PC-3 (cell line): ENCODE measurements at regions not wholly inside any gene's neighbourhood (a gene's known extent, or its start where the extent isn't known, plus 50 kb on each side); places are given as distances from the start of the nearest gene placed in this dataset.

Experiments
- ATAC-seq: fragments of 200-7000 bp; cut with Tn5 transposase; 2 replicates; pipeline ENCODE4 v1.9.1; 2020; ENCODE audit warnings: mild to moderate bottlenecking, moderate library complexity
- BruUV-seq: library from RNA; stranded (reverse); fragments of 400-500 nt; replicated peaks from 2 replicates; lab custom pipeline; 2021; lab: Mats Ljungman, UMichigan
- CTCF ChIA-PET: fragments of 300-600 bp; sonication (Branson Sonifier 250); formaldehyde crosslinking; loops from one replicate; lab custom pipeline; 2022; ENCODE audit warnings: antibody characterized with exemption; lab: Charles Lee
- POLR2A ChIA-PET: fragments of 300-600 bp; sonication (Branson Sonifier 250); formaldehyde crosslinking; loops from one replicate; lab custom pipeline; 2022; ENCODE audit warnings: antibody characterized with exemption; ENCODE audit not compliant: unreplicated experiment; lab: Charles Lee
- DNase-seq: peaks from one replicate; pipeline ENCODE4 v3.0.0-alpha.2; 2015
- H2AFZ ChIP-seq: fragments of 300-600 bp; sonication (generic); 2 replicates; pipeline ENCODE4 v1.6.0; 2016; ENCODE audit warnings: antibody characterized with exemption, low read length
- H3F3A ChIP-seq: fragments of 300-600 bp; sonication (generic); one replicate; pipeline ENCODE4 v1.6.0; 2017; ENCODE audit warnings: antibody characterized with exemption, low read length, control low read depth, mild to moderate bottlenecking; ENCODE audit not compliant: unreplicated experiment
- H3K27ac ChIP-seq: fragments of 300-600 bp; sonication (generic); 2 replicates; pipeline ENCODE4 v1.5.1; 2016; ENCODE audit warnings: mild to moderate bottlenecking, low read length
- H3K27me3 ChIP-seq: fragments of 300-600 bp; sonication (generic); 2 replicates; pipeline ENCODE4 v1.6.1; 2016; ENCODE audit warnings: low read length, mixed read lengths
- H3K36me3 ChIP-seq: fragments of 300-600 bp; sonication (generic); 2 replicates; pipeline ENCODE4 v1.6.1; 2016; ENCODE audit warnings: low read depth, mixed run types, low read length, mixed read lengths
- H3K4me1 ChIP-seq: fragments of 300-600 bp; sonication (generic); 2 replicates; pipeline ENCODE4 v1.5.1; 2016; ENCODE audit warnings: low read length; ENCODE audit not compliant: insufficient read depth
- H3K4me2 ChIP-seq: fragments of 300-600 bp; sonication (generic); 2 replicates; pipeline ENCODE4 v1.6.0; 2016; ENCODE audit warnings: low read length
- H3K4me3 ChIP-seq: fragments of 300-600 bp; sonication (generic); 2 replicates; pipeline ENCODE4 v1.5.1; 2016; ENCODE audit warnings: mild to moderate bottlenecking, low read length, mixed read lengths
- H3K79me2 ChIP-seq: fragments of 300-600 bp; sonication (generic); 2 replicates; pipeline ENCODE4 v1.6.1; 2017; ENCODE audit warnings: low read length, mixed read lengths
- H3K9ac ChIP-seq: fragments of 300-600 bp; sonication (generic); 2 replicates; pipeline ENCODE4 v1.6.0; 2016; ENCODE audit warnings: mild to moderate bottlenecking, low read length
- H3K9me2 ChIP-seq: fragments of 300-600 bp; sonication (generic); replicated peaks from 2 replicates; pipeline ENCODE4 v1.6.1; 2016; ENCODE audit warnings: mixed run types, low read length, mixed read lengths
- H3K9me3 ChIP-seq: fragments of 300-600 bp; sonication (generic); 2 replicates; pipeline ENCODE4 v1.6.1; 2016; ENCODE audit warnings: low read length, mixed read lengths
- H4K20me1 ChIP-seq: fragments of 300-600 bp; sonication (generic); 2 replicates; pipeline ENCODE4 v1.6.1; 2016; ENCODE audit warnings: low read length, mixed read lengths
- CTCF ChIP-seq: fragments of 300-600 bp; sonication (generic); conservative IDR thresholded peaks from 2 replicates; pipeline ENCODE4 v1.5.1; 2017; ENCODE audit warnings: antibody characterized with exemption, low read depth, mild to moderate bottlenecking, low read length
- EZH2 ChIP-seq: fragments of 300-600 bp; sonication (generic); IDR thresholded peaks from one replicate; pipeline ENCODE4 v1.6.1; 2017; ENCODE audit warnings: antibody characterized with exemption, mild to moderate bottlenecking, low read length; ENCODE audit not compliant: unreplicated experiment
- EZH2phosphoT487 ChIP-seq: fragments of 300-600 bp; sonication (generic); IDR thresholded peaks from 2 replicates; pipeline ENCODE4 v1.6.1; 2018; ENCODE audit warnings: mild to moderate bottlenecking, antibody characterized with exemption, low read length, borderline replicate concordance
- intact Hi-C: fragments of 100-400 bp; cut with micrococcal nuclease; formaldehyde crosslinking; loops from 2 replicates; pipeline ENCODE4 v1.9.0; 2023

- BruUV-seq = no TSS peak
- Histone ChIP-seq H4K20me1 (no peaks in the 10 kb centered on the region), H3K4me2 (no peak overlapping the region), H3K27me3 (no peaks in the 10 kb centered on the region), H3K9me2 (no peaks in the 10 kb centered on the region), H3K36me3 (no peaks in the 10 kb centered on the region), H3F3A (no peaks in the 10 kb centered on the region), H3K9me3 (no peaks in the 10 kb centered on the region), H3K4me3 (no peak overlapping the region), H2AFZ (no peak overlapping the region), H3K4me1 (no peaks in the 10 kb centered on the region), H3K27ac (no peak overlapping the region), H3K79me2 (no peaks in the 10 kb centered on the region), H3K9ac (no peak overlapping the region)
- TF ChIP-seq CTCF (no peak), EZH2phosphoT487 (no peak), EZH2 (no peak)
- ChIA-PET CTCF (no interaction called here), POLR2A (no interaction called here)
- ATAC-seq (no peak), DNase-seq (no peak)
- intact Hi-C loops = no loop called here
Observed at GRCh38 chr2:4424153-4424552, 720.8 kb downstream of the DCDC2C start.

GRCh38 chr2:4427083-4427482, 723.7 kb downstream of the DCDC2C start:
- Histone ChIP-seq H3K27me3 (no peaks in the 10 kb centered on the region), H3K4me2 (no peak overlapping the region), H3K9me2 (no peaks in the 10 kb centered on the region), H3F3A (no peaks in the 10 kb centered on the region), H3K4me1 (no peaks in the 10 kb centered on the region), H3K9ac (no peak overlapping the region), H4K20me1 (no peaks in the 10 kb centered on the region), H3K9me3 (no peaks in the 10 kb centered on the region), H3K36me3 (no peaks in the 10 kb centered on the region), H3K79me2 (no peaks in the 10 kb centered on the region), H3K4me3 (no peak overlapping the region), H3K27ac (no peak overlapping the region), H2AFZ (no peak overlapping the region)
- DNase-seq = no peak
- POLR2A ChIA-PET = no interaction called here
- ATAC-seq = no peak
- TF ChIP-seq EZH2phosphoT487 (no peak), CTCF (no peak), EZH2 (no peak)
- intact Hi-C loops = no loop called here
- BruUV-seq = no TSS peak
- CTCF ChIA-PET = no interaction called here

DNA sequence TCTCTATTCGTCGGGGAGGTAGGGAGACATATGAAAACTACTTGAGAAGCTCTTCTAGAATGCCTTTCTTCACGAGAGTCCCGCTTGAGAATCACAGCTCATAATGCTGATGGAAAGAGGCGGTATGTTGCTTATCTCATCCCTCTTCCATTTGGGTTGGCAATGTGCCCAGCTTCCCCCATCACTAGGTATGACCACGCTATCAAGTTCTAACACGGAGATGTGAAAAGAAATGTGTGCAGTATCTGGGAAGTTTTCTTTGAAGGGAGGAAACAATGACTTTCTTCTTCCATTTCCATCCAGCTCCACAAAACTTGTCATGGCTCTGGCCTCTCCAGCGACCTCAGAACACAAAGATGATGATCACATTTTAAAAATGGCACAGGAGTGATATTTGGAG, 742.4 kb downstream of the DCDC2C start:
- no peak for DNase-seq
- no TSS peak for BruUV-seq
- H3K27ac ChIP-seq = no peak overlapping the region
- H3K79me2 ChIP-seq = no peaks in the 10 kb centered on the region
- H3K4me3 ChIP-seq = no peak overlapping the region
- H2AFZ ChIP-seq = no peak overlapping the region
- H3K9me2 ChIP-seq = no peaks in the 10 kb centered on the region
- no peaks in the 10 kb centered on the region for H3K36me3 ChIP-seq
- no peaks in the 10 kb centered on the region for H3K9me3 ChIP-seq
- H3K4me2 ChIP-seq = no peak overlapping the region
- no peak for ATAC-seq
- TF ChIP-seq CTCF = no peak
- TF ChIP-seq EZH2 = no peak
- TF ChIP-seq EZH2phosphoT487 = no peak
- no peak overlapping the region for H3K9ac ChIP-seq
- ChIA-PET CTCF (no interaction called here), POLR2A (no interaction called here)
- no peaks in the 10 kb centered on the region for H3K4me1 ChIP-seq
- intact Hi-C loops = no loop called here
- H4K20me1 ChIP-seq = no peaks in the 10 kb centered on the region
- no peaks in the 10 kb centered on the region for H3F3A ChIP-seq
- H3K27me3 ChIP-seq = no peaks in the 10 kb centered on the region
